GM21390 (cell line): ENCODE measurements at regions not wholly inside any gene's neighbourhood (a gene's known extent, or its start where the extent isn't known, plus 50 kb on each side); places are given as distances from the start of the nearest gene placed in this dataset.

ENCODE experiments used
- ATAC-seq: cut with Tn5 transposase; IDR thresholded peaks from one replicate; pipeline ENCODE4 v1.9.1; 2021; ENCODE audit not compliant: unreplicated experiment

GRCh38 chr11:97110376-97110775 lies 720.6 kb downstream of the JRKL start:
- no peak for ATAC-seq

- ATAC-seq: no peak
Observed at GRCh38 chr11:97111559-97111958, 721.7 kb downstream of the JRKL start.

- ATAC-seq: no peak
Observed at GRCh38 chr11:97118614-97119200, 728.9 kb downstream of the JRKL start.

- ATAC-seq: no peak
Observed at GRCh38 chr11:97123237-97123636, 733.4 kb downstream of the JRKL start.

- ATAC-seq: no peak
Observed at GRCh38 chr11:97136067-97136466, 746.3 kb downstream of the JRKL start.

- ATAC-seq: no peak
Observed at GRCh38 chr11:97140885-97141494, 751.2 kb downstream of the JRKL start.

- no peak for ATAC-seq
Observed at GRCh38 chr11:97143463-97143862, 753.6 kb downstream of the JRKL start.

- ATAC-seq: no peak
Observed at GRCh38 chr11:97149741-97150140, 759.9 kb downstream of the JRKL start.

- no peak for ATAC-seq
Observed at GRCh38 chr11:97157221-97157740, 767.5 kb downstream of the JRKL start.

- ATAC-seq: no peak
Observed at GRCh38 chr11:97158243-97158642, 768.4 kb downstream of the JRKL start.

GRCh38 chr11:97163631-97164191 lies 773.9 kb downstream of the JRKL start:
- no peak for ATAC-seq

- ATAC-seq: no peak
Observed at GRCh38 chr11:97201743-97202612, 812.2 kb downstream of the JRKL start.

- no peak for ATAC-seq
Observed at GRCh38 chr11:97202613-97203292, 812.9 kb downstream of the JRKL start.

- ATAC-seq: no peak
Observed at GRCh38 chr11:97218011-97218410, 828.2 kb downstream of the JRKL start.

GRCh38 chr11:97223647-97224046 lies 833.8 kb downstream of the JRKL start:
- no peak for ATAC-seq

- ATAC-seq: no peak
Observed at GRCh38 chr11:97224396-97224795, 834.6 kb downstream of the JRKL start.

GRCh38 chr11:97225794-97226193 lies 836.0 kb downstream of the JRKL start:
- no peak for ATAC-seq

GRCh38 chr11:97229936-97230335 lies 840.1 kb downstream of the JRKL start:
- no peak for ATAC-seq

GRCh38 chr11:97231231-97231630 lies 841.4 kb downstream of the JRKL start:
- no peak for ATAC-seq

- ATAC-seq: no peak
Observed at GRCh38 chr11:97234016-97234415, 844.2 kb downstream of the JRKL start.

GRCh38 chr11:97237151-97237550 lies 847.3 kb downstream of the JRKL start:
- ATAC-seq: no peak
